Activated B cell treated with CpG ODN at 0.5 μM for 24 hours (primary cell): ENCODE measurements at regions not wholly inside any gene's neighbourhood (a gene's known extent, or its start where the extent isn't known, plus 50 kb on each side); places are given as distances from the start of the nearest gene placed in this dataset.

ENCODE experiments used
- ATAC-seq: fragments of 200-7000 bp; cut with Tn5 transposase; one replicate; pipeline ENCODE4 v1.10.0; 2021; ENCODE audit warnings: low read depth, mild to moderate bottlenecking, moderate library complexity
- CTCF ChIA-PET: fragments of 350-600 bp; sonication (Branson Sonifier 250); formaldehyde crosslinking; loops from one replicate; lab custom pipeline; 2021; ENCODE audit warnings: antibody characterized with exemption; lab: Charles Lee
- POLR2A ChIA-PET: fragments of 350-600 bp; sonication (Branson Sonifier 250); formaldehyde crosslinking; loops from one replicate; lab custom pipeline; 2021; ENCODE audit warnings: antibody characterized with exemption; lab: Charles Lee
- DNase-seq: peaks from one replicate; pipeline ENCODE4 v3.0.0; 2022
- H3K27ac Mint-ChIP-seq: one replicate; pipeline ENCODE4 v1.8.0; 2020; ENCODE audit warnings: mixed read lengths
- H3K27me3 Mint-ChIP-seq: one replicate; pipeline ENCODE4 v1.8.0; 2021; ENCODE audit warnings: mixed read lengths
- H3K36me3 Mint-ChIP-seq: one replicate; pipeline ENCODE4 v1.8.0; 2021; ENCODE audit warnings: low read depth, mixed read lengths
- H3K4me1 Mint-ChIP-seq: one replicate; pipeline ENCODE4 v1.8.0; 2021; ENCODE audit warnings: mixed read lengths
- H3K4me3 Mint-ChIP-seq: one replicate; pipeline ENCODE4 v1.8.0; 2020; ENCODE audit warnings: mild to moderate bottlenecking, mixed read lengths
- H3K9me3 Mint-ChIP-seq: one replicate; pipeline ENCODE4 v1.8.0; 2020; ENCODE audit warnings: mixed read lengths
- CTCF ChIP-seq: fragments of 200-600 bp; IDR thresholded peaks from one replicate; pipeline ENCODE4 v1.8.0; 2022; ENCODE audit warnings: antibody characterized with exemption, mild to moderate bottlenecking
- intact Hi-C: fragments of 100-400 bp; cut with micrococcal nuclease; formaldehyde crosslinking; loops from one replicate; pipeline ENCODE4 v1.15.1; 2024

GRCh38 chr5:2634399-2635176 is 116.9 kb downstream of the IRX2 start:
- intact Hi-C loops: no loop called here
- Mint-ChIP-seq H3K4me3 (no peak overlapping the region), H3K9me3 (peaks cover 3% of the 10 kb centered on the region), H3K27ac (no peak overlapping the region), H3K4me1 (no peaks in the 10 kb centered on the region), H3K27me3 (no peaks in the 10 kb centered on the region), H3K36me3 (no peaks in the 10 kb centered on the region)
- ChIA-PET POLR2A (no interaction called here), CTCF (no interaction called here)
- ATAC-seq: no peak
- DNase-seq: no peak
- TF ChIP-seq CTCF: no peak

- H3K27me3 Mint-ChIP-seq: no peaks in the 10 kb centered on the region
- intact Hi-C loops: no loop called here
- H3K9me3 Mint-ChIP-seq: peaks cover 3% of the 10 kb centered on the region
- H3K36me3 Mint-ChIP-seq: no peaks in the 10 kb centered on the region
- H3K27ac Mint-ChIP-seq: no peak overlapping the region
- no peak for TF ChIP-seq CTCF
- ChIA-PET CTCF (no interaction called here), POLR2A (no interaction called here)
- ATAC-seq: no peak
- no peaks in the 10 kb centered on the region for H3K4me1 Mint-ChIP-seq
- H3K4me3 Mint-ChIP-seq: no peak overlapping the region
- no peak for DNase-seq
These were observed 117.5 kb downstream of the IRX2 start for GRCh38 chr5:2633992-2634391.

GRCh38 chr5:2631758-2632157 is 119.7 kb downstream of the IRX2 start:
- POLR2A ChIA-PET: no interaction called here
- no peaks in the 10 kb centered on the region for H3K36me3 Mint-ChIP-seq
- intact Hi-C loops: no loop called here
- no peak for DNase-seq
- H3K4me3 Mint-ChIP-seq: no peak overlapping the region
- H3K27me3 Mint-ChIP-seq: no peaks in the 10 kb centered on the region
- ATAC-seq: no peak
- H3K9me3 Mint-ChIP-seq: no peaks in the 10 kb centered on the region
- H3K27ac Mint-ChIP-seq: no peak overlapping the region
- no peaks in the 10 kb centered on the region for H3K4me1 Mint-ChIP-seq
- CTCF ChIA-PET: no interaction called here
- TF ChIP-seq CTCF: no peak

GRCh38 chr5:2629045-2629444 is 122.4 kb downstream of the IRX2 start:
- intact Hi-C loops: no loop called here
- H3K36me3 Mint-ChIP-seq: no peaks in the 10 kb centered on the region
- TF ChIP-seq CTCF: no peak
- H3K9me3 Mint-ChIP-seq: no peaks in the 10 kb centered on the region
- H3K4me3 Mint-ChIP-seq: no peak overlapping the region
- no peak overlapping the region for H3K27ac Mint-ChIP-seq
- H3K4me1 Mint-ChIP-seq: no peaks in the 10 kb centered on the region
- ChIA-PET CTCF (no interaction called here), POLR2A (no interaction called here)
- ATAC-seq (no peak), DNase-seq (no peak)
- H3K27me3 Mint-ChIP-seq: no peaks in the 10 kb centered on the region

- ATAC-seq: no peak
- POLR2A ChIA-PET: no interaction called here
These were observed 123.6 kb downstream of the IRX2 start for GRCh38 chr5:2627867-2628266.

More at GRCh38 chr5:2627867-2628266, 123.6 kb downstream of the IRX2 start:
- no peak for TF ChIP-seq CTCF
- Mint-ChIP-seq H3K36me3 (no peaks in the 10 kb centered on the region), H3K9me3 (no peaks in the 10 kb centered on the region), H3K27ac (no peak overlapping the region), H3K27me3 (no peaks in the 10 kb centered on the region), H3K4me1 (no peaks in the 10 kb centered on the region), H3K4me3 (no peak overlapping the region)
- CTCF ChIA-PET: no interaction called here
- DNase-seq: no peak
- intact Hi-C loops: no loop called here
